ENCODE measurements at regions not wholly inside any gene's neighbourhood (a gene's known extent, or its start where the extent isn't known, plus 50 kb on each side); places are given as distances from the start of the nearest gene placed in this dataset.

- no peak for DNase-seq
Observed at GRCh38 chr2:60292242-60292641, 261.2 kb downstream of the BCL11A start.

GRCh38 chr2:60290509-60290908 lies 262.9 kb downstream of the BCL11A start:
- DNase-seq: no peak

- DNase-seq: no peak
Observed at GRCh38 chr2:60285626-60286316, 267.7 kb downstream of the BCL11A start.

GRCh38 chr2:60283626-60284025 lies 269.8 kb downstream of the BCL11A start:
- DNase-seq: no peak

- DNase-seq: no peak
Observed at GRCh38 chr2:60282886-60283285, 270.6 kb downstream of the BCL11A start.

GRCh38 chr2:60281730-60282129 lies 271.7 kb downstream of the BCL11A start:
- no peak for DNase-seq

GRCh38 chr2:60280238-60280637 lies 273.2 kb downstream of the BCL11A start:
- no peak for DNase-seq

GRCh38 chr2:60278906-60279305 lies 274.5 kb downstream of the BCL11A start:
- no peak for DNase-seq

- no peak for DNase-seq
Observed at GRCh38 chr2:60275958-60276357, 277.5 kb downstream of the BCL11A start.

GRCh38 chr2:60273836-60274235 lies 279.6 kb downstream of the BCL11A start:
- no peak for DNase-seq

GRCh38 chr2:60271713-60272112 lies 281.7 kb downstream of the BCL11A start:
- DNase-seq: no peak

- no peak for DNase-seq
Observed at GRCh38 chr2:60271131-60271530, 282.3 kb downstream of the BCL11A start.

GRCh38 chr2:60268661-60269060 lies 284.8 kb downstream of the BCL11A start:
- no peak for DNase-seq

- DNase-seq: no peak
Observed at GRCh38 chr2:60268032-60268431, 285.4 kb downstream of the BCL11A start.

- DNase-seq: no peak
Observed at GRCh38 chr2:60267122-60267521, 286.3 kb downstream of the BCL11A start.

- DNase-seq: no peak
Observed at GRCh38 chr2:60262178-60262577, 291.3 kb downstream of the BCL11A start.

GRCh38 chr2:60260639-60261296 lies 292.7 kb downstream of the BCL11A start:
- no peak for DNase-seq

- no peak for DNase-seq
Observed at GRCh38 chr2:60259781-60260180, 293.7 kb downstream of the BCL11A start.

GRCh38 chr2:60252581-60253150 lies 300.8 kb downstream of the BCL11A start:
- no peak for DNase-seq

GRCh38 chr2:60251247-60251646 lies 302.2 kb downstream of the BCL11A start:
- DNase-seq: no peak

- no peak for DNase-seq
Observed at GRCh38 chr2:60249879-60250278, 303.6 kb downstream of the BCL11A start.

- no peak for DNase-seq
Observed at GRCh38 chr2:60247471-60247870, 306.0 kb downstream of the BCL11A start.

GRCh38 chr2:60246583-60246982 lies 306.9 kb downstream of the BCL11A start:
- DNase-seq: no peak

- DNase-seq: no peak
Observed at GRCh38 chr2:60234274-60234986, 319.0 kb downstream of the BCL11A start.

All from central memory CD4-positive, alpha-beta T cell (primary cell).